ENCODE measurements at regions not wholly inside any gene's neighbourhood (a gene's known extent, or its start where the extent isn't known, plus 50 kb on each side); places are given as distances from the start of the nearest gene placed in this dataset.

GRCh38 chr1:11373029-11373894 is 100.3 kb downstream of the UBIAD1 start:
- in situ Hi-C loops (cut with HindIII; ENCODE audit: low sequenced_read_pairs) = no loop called here

DNA sequence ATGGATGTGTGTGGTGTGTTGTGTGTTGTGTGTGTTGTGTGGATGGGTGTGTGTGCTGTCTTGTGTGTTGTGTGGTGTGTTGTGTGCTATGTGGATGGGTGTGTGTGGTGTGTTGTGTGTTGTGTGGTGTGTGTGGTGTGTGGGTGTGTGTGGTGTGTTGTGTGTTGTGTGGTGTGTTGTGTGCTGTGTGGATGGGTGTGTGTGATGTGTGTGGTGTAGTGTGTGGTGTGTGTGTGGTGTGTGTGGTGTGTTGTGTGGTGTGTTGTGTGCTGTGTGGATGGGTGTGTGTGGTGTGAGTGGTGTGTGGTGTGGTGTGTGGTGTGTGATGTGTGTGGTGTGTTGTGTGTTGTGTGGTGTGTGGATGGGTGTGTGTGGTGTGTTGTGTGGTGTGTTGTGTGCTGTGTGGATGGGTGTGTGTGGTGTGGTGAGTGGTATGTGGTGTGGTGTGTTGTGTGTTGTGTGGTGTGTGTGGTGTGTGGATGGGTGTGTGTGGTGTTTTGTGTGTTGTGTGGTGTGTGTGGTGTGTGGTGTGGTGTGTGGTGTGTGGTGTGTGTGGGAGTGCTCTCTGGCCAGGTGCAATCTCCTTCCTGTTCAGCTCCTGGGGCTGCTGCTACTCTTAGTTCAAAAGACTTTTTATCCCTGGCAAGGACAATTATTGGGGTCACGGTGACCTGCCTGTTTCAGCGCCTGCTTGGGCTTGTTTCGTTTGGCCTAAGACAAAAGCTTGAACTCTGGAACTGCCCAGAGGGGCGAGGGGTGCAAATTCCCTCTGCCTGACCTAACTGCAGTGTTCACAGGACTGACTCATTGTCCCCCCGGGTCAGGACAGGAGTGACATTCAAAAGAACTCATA is 101.1 kb downstream of the UBIAD1 start:
- in situ Hi-C loops (cut with HindIII; ENCODE audit: low sequenced_read_pairs) = no loop called here

DNA sequence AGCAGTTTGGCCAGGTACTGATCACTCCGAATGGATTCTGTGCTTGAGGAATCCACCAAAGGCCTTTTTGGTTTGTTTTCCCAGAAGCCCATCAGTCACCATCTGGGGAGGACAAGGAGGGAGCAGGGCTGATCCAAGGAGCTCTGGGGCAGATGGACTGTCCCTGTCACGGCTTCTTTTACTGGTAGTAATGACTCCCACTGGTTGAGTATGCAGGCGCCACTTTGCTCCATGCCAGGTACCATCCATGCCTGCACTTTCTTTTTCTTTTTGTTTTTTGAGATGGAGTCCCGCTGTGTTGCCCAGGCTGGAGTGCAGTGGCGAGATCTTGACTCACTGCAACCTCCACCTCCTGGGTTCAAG is 101.7 kb downstream of the UBIAD1 start:
- in situ Hi-C loops (cut with HindIII; ENCODE audit: low sequenced_read_pairs) = loop anchor here (5.0 kb wide), 2 partner anchors 32 to 68 kb away; no protein-coding TSS in a partner anchor

- in situ Hi-C loops (cut with HindIII; ENCODE audit: low sequenced_read_pairs) = loop anchor here (5.0 kb wide), 2 partner anchors 35 to 65 kb away; no protein-coding TSS in a partner anchor
Observed at GRCh38 chr1:11377001-11377583, 101.9 kb upstream of the DISP3 start.

GRCh38 chr1:11377954-11378353 is 101.0 kb upstream of the DISP3 start:
- in situ Hi-C loops (cut with HindIII; ENCODE audit: low sequenced_read_pairs) = loop anchor here (5.0 kb wide), 2 partner anchors 36 to 64 kb away; no protein-coding TSS in a partner anchor

- in situ Hi-C loops (cut with HindIII; ENCODE audit: low sequenced_read_pairs) = loop anchor here (5.0 kb wide), 2 partner anchors 38 to 62 kb away; no protein-coding TSS in a partner anchor
Observed at GRCh38 chr1:11379851-11380250, 99.1 kb upstream of the DISP3 start.

DNA sequence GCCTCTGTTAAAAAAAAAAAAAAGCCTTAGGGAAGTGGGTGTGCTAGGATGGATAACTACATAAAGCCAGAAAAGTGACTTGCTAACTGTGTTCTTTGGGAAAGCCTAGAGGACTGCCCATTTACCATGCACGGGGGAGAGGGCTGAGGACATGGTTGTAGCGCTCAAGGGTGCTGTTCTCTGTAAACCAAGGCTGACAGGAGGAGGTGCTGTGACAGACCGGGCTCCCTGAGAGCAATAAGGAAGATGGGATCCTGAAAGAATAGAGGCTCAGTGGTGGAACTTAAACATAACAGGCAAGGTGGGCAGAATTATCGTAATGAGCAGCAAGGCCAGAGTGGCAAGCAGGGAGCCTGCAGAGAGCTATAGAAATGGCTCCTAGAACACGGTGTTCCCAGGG is 98.5 kb upstream of the DISP3 start:
- in situ Hi-C loops (cut with HindIII; ENCODE audit: low sequenced_read_pairs) = no loop called here

DNA sequence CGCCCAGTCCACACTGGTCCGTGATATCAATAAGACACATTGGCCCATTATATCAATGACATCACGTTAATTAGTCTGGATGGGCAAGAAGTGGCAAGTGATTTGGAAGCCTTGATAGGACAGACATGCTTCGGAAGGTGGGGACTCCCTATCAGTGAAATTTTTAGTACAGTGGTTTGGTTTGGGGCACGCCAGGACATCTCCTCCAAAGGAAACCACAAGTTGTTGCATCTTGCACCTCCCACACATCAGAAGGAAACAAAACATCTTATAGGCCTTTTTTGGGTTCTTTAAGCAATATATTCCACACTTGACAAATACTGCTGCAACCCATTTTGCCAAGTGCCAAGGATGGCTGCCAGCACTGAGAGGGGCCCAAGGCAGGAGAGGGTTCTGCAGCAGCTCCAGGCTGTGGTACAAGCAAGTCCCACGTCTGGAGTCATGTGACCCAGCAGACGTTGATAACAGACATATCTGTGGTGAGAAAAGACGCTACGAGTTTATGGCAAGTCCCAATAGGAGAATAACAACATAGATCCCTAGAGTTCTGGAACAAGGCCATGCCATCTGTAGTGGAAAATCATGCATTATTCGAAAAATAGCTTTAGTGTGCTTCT is 95.3 kb upstream of the DISP3 start:
- in situ Hi-C loops (cut with HindIII; ENCODE audit: low sequenced_read_pairs) = no loop called here

GRCh38 chr1:11384170-11384554 is 94.8 kb upstream of the DISP3 start:
- in situ Hi-C loops (cut with HindIII; ENCODE audit: low sequenced_read_pairs) = no loop called here

DNA sequence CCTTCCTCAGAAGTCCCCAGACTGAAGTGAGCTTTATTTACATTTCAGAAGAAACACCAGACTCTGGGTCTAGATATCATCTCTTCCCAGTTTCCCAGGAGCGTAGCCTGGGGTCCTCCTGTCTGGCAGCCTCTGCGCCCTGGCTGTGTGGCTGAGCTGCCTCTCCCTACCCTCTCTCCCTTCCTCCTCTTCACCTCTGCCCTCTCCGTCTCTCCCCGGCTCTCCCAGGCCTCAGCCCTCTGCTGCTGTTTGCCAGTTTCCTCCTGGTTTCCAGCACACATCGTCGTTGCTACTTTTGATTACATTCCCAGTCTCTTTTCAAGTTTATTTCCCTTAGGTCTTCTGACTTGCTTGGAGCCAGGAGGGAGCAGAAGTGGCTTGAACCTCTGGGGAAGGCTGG is 91.1 kb upstream of the DISP3 start:
- in situ Hi-C loops (cut with HindIII; ENCODE audit: low sequenced_read_pairs) = no loop called here

GRCh38 chr1:11388617-11389016 is 90.3 kb upstream of the DISP3 start:
- in situ Hi-C loops (cut with HindIII; ENCODE audit: low sequenced_read_pairs) = no loop called here

- in situ Hi-C loops (cut with HindIII; ENCODE audit: low sequenced_read_pairs) = no loop called here
Observed at GRCh38 chr1:11391327-11391726, 87.6 kb upstream of the DISP3 start.

GRCh38 chr1:11391886-11392285 is 87.1 kb upstream of the DISP3 start:
- in situ Hi-C loops (cut with HindIII; ENCODE audit: low sequenced_read_pairs) = no loop called here

DNA sequence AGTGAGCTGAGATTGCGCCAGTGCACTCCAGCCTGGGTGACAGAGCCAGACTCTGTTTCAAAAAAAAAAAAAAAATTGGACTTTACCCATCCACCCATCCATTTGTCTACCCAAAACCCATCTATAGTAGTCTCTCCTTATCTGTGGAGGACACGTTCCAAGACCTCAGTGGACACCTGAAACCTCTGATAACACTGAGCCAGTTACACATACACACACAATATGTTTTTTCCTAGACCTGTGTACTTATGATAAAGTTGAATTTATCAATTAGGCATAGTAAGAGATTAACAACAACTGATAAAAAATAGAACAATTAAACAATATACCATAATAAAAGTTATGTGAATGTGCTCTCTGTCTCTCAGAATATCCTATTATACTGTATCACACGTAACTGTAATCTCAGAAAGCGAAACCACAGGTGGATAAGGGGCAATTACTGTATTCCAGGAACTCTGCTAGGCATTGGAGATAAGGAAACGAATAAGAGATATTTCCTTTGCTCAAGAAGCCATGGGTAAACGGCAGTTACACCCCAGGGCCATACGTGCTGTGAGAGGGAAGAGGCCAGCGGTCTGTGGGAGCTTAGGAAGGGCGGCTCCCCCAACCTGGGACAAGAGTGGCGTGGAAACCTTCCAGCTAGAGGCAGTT is 84.2 kb upstream of the DISP3 start:
- in situ Hi-C loops (cut with HindIII; ENCODE audit: low sequenced_read_pairs) = no loop called here

DNA sequence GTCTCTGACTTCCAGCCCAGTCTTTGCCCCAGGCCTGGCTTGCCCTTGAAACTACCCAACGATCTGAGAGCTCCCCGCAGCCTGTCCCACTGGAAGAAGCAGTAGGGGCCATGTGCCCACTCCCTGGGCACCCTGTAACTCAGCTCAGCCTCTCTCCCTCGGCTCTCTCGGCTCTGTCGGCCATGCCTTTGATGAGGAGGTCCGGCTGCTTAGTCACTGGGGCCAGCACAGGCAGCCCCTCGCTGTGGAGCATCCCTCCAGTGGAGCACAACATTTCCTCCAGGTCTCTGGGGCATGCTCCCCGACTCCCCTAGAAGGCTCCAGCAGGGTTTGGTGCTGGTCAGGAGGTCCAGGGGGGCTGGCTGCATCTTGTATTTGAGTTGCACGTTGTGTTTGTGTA is 83.3 kb upstream of the DISP3 start:
- in situ Hi-C loops (cut with HindIII; ENCODE audit: low sequenced_read_pairs) = no loop called here

- in situ Hi-C loops (cut with HindIII; ENCODE audit: low sequenced_read_pairs) = no loop called here
Observed at GRCh38 chr1:11397151-11397901, 81.6 kb upstream of the DISP3 start.

DNA sequence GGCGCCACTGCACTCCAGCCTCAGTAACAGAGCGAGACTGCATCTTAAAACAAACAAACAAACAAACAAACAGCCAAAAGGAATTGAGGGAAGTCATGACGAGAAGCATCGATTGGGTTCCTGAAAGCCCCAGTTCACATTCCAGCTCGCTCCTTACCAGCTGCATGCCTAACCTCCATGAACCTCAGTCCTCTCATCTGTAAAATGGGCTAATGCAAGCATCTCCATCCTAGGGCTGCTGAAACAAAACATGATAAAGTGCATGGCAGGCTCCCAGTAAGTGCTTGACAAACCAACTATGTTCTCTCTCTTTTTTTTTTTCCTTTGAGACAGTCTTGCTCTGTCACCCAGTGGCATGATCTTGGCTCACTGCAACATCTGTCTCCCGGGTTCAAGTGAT is 79.7 kb upstream of the DISP3 start:
- in situ Hi-C loops (cut with HindIII; ENCODE audit: low sequenced_read_pairs) = no loop called here

GRCh38 chr1:11400155-11400554 is 78.8 kb upstream of the DISP3 start:
- in situ Hi-C loops (cut with HindIII; ENCODE audit: low sequenced_read_pairs) = no loop called here

DNA sequence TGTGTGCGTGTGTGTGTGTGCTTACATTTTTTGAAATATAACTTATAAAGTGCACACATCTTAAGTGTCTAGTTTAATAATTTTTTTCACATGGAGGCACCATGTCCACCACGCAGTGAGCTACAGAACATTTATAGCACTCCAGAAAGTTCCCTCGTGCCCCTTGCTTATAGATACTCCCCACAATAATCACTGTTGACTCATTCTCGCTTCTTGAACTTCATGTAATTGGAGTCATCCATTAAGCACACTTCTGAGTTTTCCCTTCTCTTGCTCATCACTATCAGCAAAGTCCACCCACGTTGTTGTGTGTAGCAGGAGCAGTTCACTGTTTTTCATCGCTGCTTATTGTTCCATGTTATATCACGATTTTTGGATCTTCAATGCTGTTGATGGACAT is 78.4 kb upstream of the DISP3 start:
- in situ Hi-C loops (cut with HindIII; ENCODE audit: low sequenced_read_pairs) = no loop called here

DNA sequence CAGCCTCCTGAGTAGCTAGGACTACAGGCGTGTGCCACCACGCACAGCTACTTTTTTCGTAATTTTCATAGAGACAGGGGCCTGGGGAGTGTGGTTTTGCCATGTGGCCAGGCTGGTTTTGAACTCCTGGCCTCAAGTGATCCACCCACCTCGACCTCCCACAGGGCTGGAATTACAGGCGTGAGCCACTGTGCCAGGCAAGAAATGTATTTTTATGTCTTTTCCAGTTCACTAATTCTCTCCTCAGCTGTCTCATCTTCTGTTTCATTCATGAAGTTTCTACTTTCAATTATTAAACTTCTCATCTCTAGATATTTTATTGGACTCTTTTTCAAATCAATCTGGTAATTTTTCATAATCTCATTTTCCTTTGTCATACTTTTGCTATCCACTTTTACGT is 72.1 kb upstream of the DISP3 start:
- in situ Hi-C loops (cut with HindIII; ENCODE audit: low sequenced_read_pairs) = loop anchor here (5.0 kb wide), 1 partner anchor 35 kb away; no protein-coding TSS in a partner anchor

All from endothelial cell of hepatic sinusoid (primary cell).